Kasumi-1 (cell line): ENCODE measurements at regions not wholly inside any gene's neighbourhood (a gene's known extent, or its start where the extent isn't known, plus 50 kb on each side); places are given as distances from the start of the nearest gene placed in this dataset.

ENCODE experiments used
- DNase-seq, 2 experiments: peaks; one replicate each; lab custom pipeline; 2025; lab: John Stamatoyannopoulos, UW

GRCh38 chr15:98555173-98555515 is 93.2 kb upstream of the IGF1R start:
- DNase-seq: no peak

GRCh38 chr15:98556321-98556720 is 92.0 kb upstream of the IGF1R start:
- DNase-seq: no peak

- DNase-seq: no peak
Observed at GRCh38 chr15:98560338-98560737, 88.0 kb upstream of the IGF1R start.

GRCh38 chr15:98561169-98561941 is 87.0 kb upstream of the IGF1R start:
- DNase-seq: no peak

- no peak for DNase-seq
Observed at GRCh38 chr15:98562331-98562937, 85.9 kb upstream of the IGF1R start.

GRCh38 chr15:98565566-98565965 is 82.8 kb upstream of the IGF1R start:
- DNase-seq: no peak

GRCh38 chr15:98567951-98568350 is 80.4 kb upstream of the IGF1R start:
- no peak for DNase-seq

- DNase-seq: no peak
Observed at GRCh38 chr15:98568382-98569017, 79.8 kb upstream of the IGF1R start.

- no peak for DNase-seq
Observed at GRCh38 chr15:98570119-98570518, 78.2 kb upstream of the IGF1R start.

- no peak for DNase-seq
Observed at GRCh38 chr15:98580572-98580971, 67.8 kb upstream of the IGF1R start.

- peak; percentile 7 to 17 for DNase-seq
Observed at GRCh38 chr15:98581715-98582114, 66.6 kb upstream of the IGF1R start.

GRCh38 chr15:98582900-98583554 is 65.3 kb upstream of the IGF1R start:
- DNase-seq: peak; percentile 9 to 13

- no peak for DNase-seq
Observed at GRCh38 chr15:98583771-98584430, 64.4 kb upstream of the IGF1R start.

GRCh38 chr15:98586066-98586465 is 62.3 kb upstream of the IGF1R start:
- no peak for DNase-seq

- DNase-seq: no peak
Observed at GRCh38 chr15:98592136-98592535, 56.2 kb upstream of the IGF1R start.

- DNase-seq: no peak
Observed at GRCh38 chr15:98596131-98596530, 52.2 kb upstream of the IGF1R start.

GRCh38 chr15:98596885-98597392 is 51.4 kb upstream of the IGF1R start:
- DNase-seq: no peak

- DNase-seq: no peak
Observed at GRCh38 chr15:98597666-98598065, 50.7 kb upstream of the IGF1R start.
